DND-41 (cell line): ENCODE measurements at regions not wholly inside any gene's neighbourhood (a gene's known extent, or its start where the extent isn't known, plus 50 kb on each side); places are given as distances from the start of the nearest gene placed in this dataset.

Experiments used
- EZH2 ChIP-seq: IDR thresholded peaks from 3 replicates; pipeline ENCODE4 v1.6.1; 2012; ENCODE audit warnings: borderline replicate concordance, low read depth, mild to moderate bottlenecking, moderate library complexity, low read length, inconsistent platforms; ENCODE audit not compliant: severe bottlenecking
- TF ChIP-seq, protein P1 (sequence below): IDR thresholded peaks from 2 replicates; pipeline ENCODE4 v1.5.1; 2012; ENCODE audit warnings: borderline replicate concordance, low read length, moderate library complexity, mild to moderate bottlenecking; ENCODE audit not compliant: poor library complexity, severe bottlenecking; ENCODE audit errors: extremely low read depth

DNA sequence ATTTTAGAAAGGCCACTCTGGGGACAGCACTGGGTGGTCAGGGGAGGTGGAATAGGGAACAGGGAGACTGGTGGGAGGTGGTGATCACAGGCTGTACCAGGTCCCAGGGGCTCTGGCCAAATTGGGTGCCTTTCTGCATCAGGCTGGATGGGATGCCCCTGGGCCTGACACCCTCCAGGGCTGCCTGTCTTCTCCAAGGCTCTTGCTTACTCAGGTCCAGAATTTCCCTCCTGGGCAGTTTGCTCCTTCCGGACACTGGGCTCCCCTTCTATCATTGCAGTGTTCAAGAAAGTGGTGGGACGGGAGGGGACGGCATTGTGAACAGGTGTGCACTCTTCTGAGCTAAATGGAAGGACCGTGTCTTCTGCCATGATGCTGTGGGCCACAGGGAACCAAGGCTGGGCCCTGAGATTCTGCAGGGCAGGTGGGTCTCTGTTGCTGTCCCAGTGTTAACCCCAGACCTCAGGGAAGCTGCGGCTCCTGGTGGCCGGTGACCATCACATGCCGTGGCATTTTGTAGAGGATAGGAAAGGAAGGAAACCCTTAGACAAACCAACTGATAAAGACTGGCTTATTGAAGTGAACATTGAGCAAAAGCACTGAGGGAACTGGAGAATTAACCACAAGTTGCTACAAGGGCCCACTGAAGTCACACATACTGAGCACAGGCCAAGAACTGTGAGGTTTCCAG lies 93.7 kb upstream of the HS6ST1 start:
- TF ChIP-seq, protein P1, sequence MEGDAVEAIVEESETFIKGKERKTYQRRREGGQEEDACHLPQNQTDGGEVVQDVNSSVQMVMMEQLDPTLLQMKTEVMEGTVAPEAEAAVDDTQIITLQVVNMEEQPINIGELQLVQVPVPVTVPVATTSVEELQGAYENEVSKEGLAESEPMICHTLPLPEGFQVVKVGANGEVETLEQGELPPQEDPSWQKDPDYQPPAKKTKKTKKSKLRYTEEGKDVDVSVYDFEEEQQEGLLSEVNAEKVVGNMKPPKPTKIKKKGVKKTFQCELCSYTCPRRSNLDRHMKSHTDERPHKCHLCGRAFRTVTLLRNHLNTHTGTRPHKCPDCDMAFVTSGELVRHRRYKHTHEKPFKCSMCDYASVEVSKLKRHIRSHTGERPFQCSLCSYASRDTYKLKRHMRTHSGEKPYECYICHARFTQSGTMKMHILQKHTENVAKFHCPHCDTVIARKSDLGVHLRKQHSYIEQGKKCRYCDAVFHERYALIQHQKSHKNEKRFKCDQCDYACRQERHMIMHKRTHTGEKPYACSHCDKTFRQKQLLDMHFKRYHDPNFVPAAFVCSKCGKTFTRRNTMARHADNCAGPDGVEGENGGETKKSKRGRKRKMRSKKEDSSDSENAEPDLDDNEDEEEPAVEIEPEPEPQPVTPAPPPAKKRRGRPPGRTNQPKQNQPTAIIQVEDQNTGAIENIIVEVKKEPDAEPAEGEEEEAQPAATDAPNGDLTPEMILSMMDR, result no peak
- TF ChIP-seq EZH2, result no peak
